WTC11 (cell line): ENCODE measurements at regions not wholly inside any gene's neighbourhood (a gene's known extent, or its start where the extent isn't known, plus 50 kb on each side); places are given as distances from the start of the nearest gene placed in this dataset.

Source experiments
- ATAC-seq: fragments of 200-7000 bp; cut with Tn5 transposase; 2 replicates; pipeline ENCODE4 v1.10.0; 2021; ENCODE audit warnings: mild to moderate bottlenecking, moderate library complexity
- CTCF ChIA-PET: fragments of 300-600 bp; sonication (Branson Sonifier 250); formaldehyde crosslinking; loops from one replicate; lab custom pipeline; 2021; ENCODE audit warnings: antibody characterized with exemption; lab: Charles Lee
- POLR2A ChIA-PET: fragments of 350-600 bp; sonication (Branson Sonifier 250); formaldehyde crosslinking; loops from one replicate; lab custom pipeline; 2021; ENCODE audit warnings: antibody characterized with exemption; lab: Charles Lee
- DNase-seq: peaks from one replicate; pipeline ENCODE4 v3.0.0; 2021; ENCODE audit warnings: low spot score
- H3K27ac Mint-ChIP-seq: 2 replicates; pipeline ENCODE4 v1.8.0; 2021; ENCODE audit warnings: mixed read lengths
- H3K27me3 Mint-ChIP-seq: 2 replicates; pipeline ENCODE4 v1.8.0; 2021; ENCODE audit warnings: low read depth, mild to moderate bottlenecking, moderate library complexity, mixed read lengths
- H3K36me3 Mint-ChIP-seq: 2 replicates; pipeline ENCODE4 v1.8.0; 2021; ENCODE audit warnings: mixed read lengths
- H3K4me1 Mint-ChIP-seq: 2 replicates; pipeline ENCODE4 v1.8.0; 2022; ENCODE audit warnings: mixed read lengths
- H3K4me3 Mint-ChIP-seq: 2 replicates; pipeline ENCODE4 v1.8.0; 2021; ENCODE audit warnings: mild to moderate bottlenecking, moderate library complexity, mixed read lengths
- H3K9me3 Mint-ChIP-seq: 2 replicates; pipeline ENCODE4 v1.8.0; 2021; ENCODE audit warnings: mixed read lengths
- CBFB ChIP-seq: sonication (generic); formaldehyde crosslinking; IDR thresholded peaks from 2 replicates; pipeline ENCODE4 v1.8.1; 2022; ENCODE audit warnings: mild to moderate bottlenecking, low read depth, missing genetic modification reagents
- CREB1 ChIP-seq: sonication (generic); formaldehyde crosslinking; IDR thresholded peaks from 2 replicates; pipeline ENCODE4 v1.8.0; 2023; ENCODE audit warnings: mild to moderate bottlenecking, missing genetic modification reagents
- CREM ChIP-seq: sonication (generic); formaldehyde crosslinking; IDR thresholded peaks from 2 replicates; pipeline ENCODE4 v1.8.1; 2022; ENCODE audit warnings: mild to moderate bottlenecking, missing genetic modification reagents, moderate library complexity
- FOXJ3 ChIP-seq: sonication (generic); formaldehyde crosslinking; IDR thresholded peaks from 2 replicates; pipeline ENCODE4 v1.9.0; 2021; ENCODE audit warnings: missing genetic modification reagents, mild to moderate bottlenecking, borderline replicate concordance
- IRF2 ChIP-seq: sonication (generic); formaldehyde crosslinking; IDR thresholded peaks from 2 replicates; pipeline ENCODE4 v1.8.0; 2022; ENCODE audit warnings: low read depth, missing genetic modification reagents, borderline replicate concordance
- JAZF1 ChIP-seq: fragments of 250-450 bp; sonication (Bioruptor Pico); IDR thresholded peaks from 2 replicates; pipeline ENCODE4 v1.9.0; 2021; ENCODE audit warnings: moderate library complexity, mild to moderate bottlenecking, inconsistent platforms
- KAT7 ChIP-seq: sonication (generic); formaldehyde crosslinking; IDR thresholded peaks from 2 replicates; pipeline ENCODE4 v1.8.1; 2023; ENCODE audit warnings: missing genetic modification reagents, mild to moderate bottlenecking, borderline replicate concordance
- NFATC4 ChIP-seq: fragments of 250-450 bp; sonication (Bioruptor Pico); IDR thresholded peaks from 2 replicates; pipeline ENCODE4 v1.9.0; 2021; ENCODE audit warnings: mild to moderate bottlenecking
- NR1H2 ChIP-seq: sonication (generic); formaldehyde crosslinking; IDR thresholded peaks from 2 replicates; pipeline ENCODE4 v1.9.0; 2021; ENCODE audit warnings: mild to moderate bottlenecking, moderate library complexity, missing genetic modification reagents
- PRRX2 ChIP-seq: fragments of 250-450 bp; sonication (Bioruptor Pico); IDR thresholded peaks from 2 replicates; pipeline ENCODE4 v1.8.0; 2021; ENCODE audit warnings: mild to moderate bottlenecking
- TCF7 ChIP-seq: sonication (generic); formaldehyde crosslinking; IDR thresholded peaks from 2 replicates; pipeline ENCODE4 v1.8.0; 2022; ENCODE audit warnings: mild to moderate bottlenecking, low read depth, missing genetic modification reagents, moderate library complexity
- ZBTB21 ChIP-seq: sonication (generic); formaldehyde crosslinking; IDR thresholded peaks from 2 replicates; pipeline ENCODE4 v1.8.1; 2023; ENCODE audit warnings: mild to moderate bottlenecking, missing genetic modification reagents, borderline replicate concordance
- ZNF232 ChIP-seq: sonication (generic); formaldehyde crosslinking; IDR thresholded peaks from 2 replicates; pipeline ENCODE4 v1.8.0; 2022; ENCODE audit warnings: mild to moderate bottlenecking, missing genetic modification reagents
- ZNF263 ChIP-seq: sonication (generic); formaldehyde crosslinking; IDR thresholded peaks from 2 replicates; pipeline ENCODE4 v1.8.1; 2022; ENCODE audit warnings: low read depth, mild to moderate bottlenecking, moderate library complexity, missing genetic modification reagents
- ZNF396 ChIP-seq: fragments of 250-450 bp; sonication (Bioruptor Pico); IDR thresholded peaks from 2 replicates; pipeline ENCODE4 v1.8.0; 2021; ENCODE audit warnings: mild to moderate bottlenecking, moderate library complexity, borderline replicate concordance
- TF ChIP-seq, protein P1 (sequence below): sonication (generic); formaldehyde crosslinking; IDR thresholded peaks from 2 replicates; pipeline ENCODE4 v1.8.0; 2022; ENCODE audit warnings: missing genetic modification reagents
- TF ChIP-seq, protein P2 (sequence below): sonication (generic); formaldehyde crosslinking; IDR thresholded peaks from 2 replicates; pipeline ENCODE4 v1.8.1; 2022; ENCODE audit warnings: mild to moderate bottlenecking, missing genetic modification reagents, moderate library complexity, borderline replicate concordance
- TF ChIP-seq, protein P3 (sequence below): sonication (generic); formaldehyde crosslinking; IDR thresholded peaks from 2 replicates; pipeline ENCODE4 v1.8.1; 2023; ENCODE audit warnings: mild to moderate bottlenecking, missing genetic modification reagents
- TF ChIP-seq, protein P4 (sequence below): fragments of 250-450 bp; sonication (Bioruptor Pico); IDR thresholded peaks from 2 replicates; pipeline ENCODE4 v1.8.0; 2021; ENCODE audit warnings: mild to moderate bottlenecking
- TF ChIP-seq, protein P5 (sequence below): sonication (generic); formaldehyde crosslinking; IDR thresholded peaks from 2 replicates; pipeline ENCODE4 v1.8.0; 2022; ENCODE audit warnings: mild to moderate bottlenecking, missing genetic modification reagents
- TF ChIP-seq, protein P6 (sequence below): fragments of 250-450 bp; sonication (Bioruptor Pico); conservative IDR thresholded peaks from 2 replicates; pipeline ENCODE4 v1.9.0; 2021; ENCODE audit warnings: mild to moderate bottlenecking
- TF ChIP-seq, protein P7 (sequence below): fragments of 250-450 bp; sonication (Bioruptor Pico); IDR thresholded peaks from 2 replicates; pipeline ENCODE4 v1.9.0; 2021; ENCODE audit warnings: mild to moderate bottlenecking

DNA sequence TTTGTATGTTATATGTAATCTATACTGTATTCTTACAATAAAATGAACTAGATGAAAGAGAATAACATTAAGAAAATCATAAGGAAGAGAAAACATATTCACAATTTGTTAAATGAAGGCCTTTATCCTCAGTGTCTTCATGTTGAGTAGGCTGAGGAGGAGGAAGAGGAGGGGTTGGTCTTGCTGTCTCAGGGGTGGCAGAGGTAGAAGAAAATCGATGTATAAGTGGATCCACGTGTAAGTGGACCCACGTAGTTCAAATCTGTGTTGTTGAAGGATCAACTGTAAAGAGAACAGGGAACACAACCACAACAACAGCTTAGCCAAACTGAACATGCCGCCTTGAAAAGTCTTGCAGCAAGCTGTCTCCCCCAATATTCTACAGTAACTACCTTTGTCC is 161.6 kb upstream of the NRP1 start:
- H3K9me3 Mint-ChIP-seq = no peaks in the 10 kb centered on the region
- TF ChIP-seq CREM (CRISPR knock-in tag) (no peak), KAT7 (CRISPR knock-in tag) (no peak), IRF2 (no peak), ZBTB21 (no peak), NFATC4 (no peak), NR1H2 (CRISPR knock-in tag) (no peak)
- no peak overlapping the region for H3K27ac Mint-ChIP-seq
- ATAC-seq (no peak), DNase-seq (no peak)
- POLR2A ChIA-PET = no interaction called here
- no peaks in the 10 kb centered on the region for H3K36me3 Mint-ChIP-seq
- peaks cover 2% of the 10 kb centered on the region; the same call in 1 of the 2 replicates for H3K27me3 Mint-ChIP-seq
- CTCF ChIA-PET = no interaction called here
- H3K4me1 Mint-ChIP-seq = peaks cover 6% of the 10 kb centered on the region
- no peak overlapping the region for H3K4me3 Mint-ChIP-seq

DNA sequence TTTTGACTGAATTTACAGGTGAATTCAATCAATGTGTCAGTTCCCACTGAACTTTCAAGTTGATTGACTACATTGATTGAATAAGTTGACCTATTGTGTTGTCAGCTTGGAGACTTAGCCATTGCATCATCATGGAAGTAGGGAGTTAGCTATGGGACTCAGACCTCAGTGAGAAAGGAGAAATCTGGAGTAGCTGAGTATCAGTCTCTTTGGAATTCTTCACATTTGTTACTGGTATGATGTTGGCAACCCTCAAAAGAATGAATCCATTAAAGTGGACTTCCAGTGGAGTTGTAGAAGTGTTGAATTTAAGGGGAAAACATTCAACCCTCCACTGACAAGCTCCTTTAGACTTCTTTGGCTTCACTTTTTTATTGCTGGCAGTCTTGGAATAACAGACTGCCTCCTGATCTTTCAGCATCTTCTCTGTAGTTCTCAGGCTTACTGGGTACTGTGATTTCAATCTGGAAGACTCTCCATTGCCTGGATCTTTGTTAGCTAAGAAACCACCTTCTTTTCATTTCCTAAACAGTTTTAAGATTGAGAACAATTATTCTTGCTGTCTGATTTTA is 160.3 kb upstream of the NRP1 start:
- DNase-seq (no peak), ATAC-seq (no peak)
- H3K36me3 Mint-ChIP-seq = no peaks in the 10 kb centered on the region
- no peak overlapping the region for H3K4me3 Mint-ChIP-seq
- H3K9me3 Mint-ChIP-seq = no peaks in the 10 kb centered on the region
- H3K27ac Mint-ChIP-seq = no peak overlapping the region
- H3K4me1 Mint-ChIP-seq = peaks cover 6% of the 10 kb centered on the region
- TF ChIP-seq, protein P1, sequence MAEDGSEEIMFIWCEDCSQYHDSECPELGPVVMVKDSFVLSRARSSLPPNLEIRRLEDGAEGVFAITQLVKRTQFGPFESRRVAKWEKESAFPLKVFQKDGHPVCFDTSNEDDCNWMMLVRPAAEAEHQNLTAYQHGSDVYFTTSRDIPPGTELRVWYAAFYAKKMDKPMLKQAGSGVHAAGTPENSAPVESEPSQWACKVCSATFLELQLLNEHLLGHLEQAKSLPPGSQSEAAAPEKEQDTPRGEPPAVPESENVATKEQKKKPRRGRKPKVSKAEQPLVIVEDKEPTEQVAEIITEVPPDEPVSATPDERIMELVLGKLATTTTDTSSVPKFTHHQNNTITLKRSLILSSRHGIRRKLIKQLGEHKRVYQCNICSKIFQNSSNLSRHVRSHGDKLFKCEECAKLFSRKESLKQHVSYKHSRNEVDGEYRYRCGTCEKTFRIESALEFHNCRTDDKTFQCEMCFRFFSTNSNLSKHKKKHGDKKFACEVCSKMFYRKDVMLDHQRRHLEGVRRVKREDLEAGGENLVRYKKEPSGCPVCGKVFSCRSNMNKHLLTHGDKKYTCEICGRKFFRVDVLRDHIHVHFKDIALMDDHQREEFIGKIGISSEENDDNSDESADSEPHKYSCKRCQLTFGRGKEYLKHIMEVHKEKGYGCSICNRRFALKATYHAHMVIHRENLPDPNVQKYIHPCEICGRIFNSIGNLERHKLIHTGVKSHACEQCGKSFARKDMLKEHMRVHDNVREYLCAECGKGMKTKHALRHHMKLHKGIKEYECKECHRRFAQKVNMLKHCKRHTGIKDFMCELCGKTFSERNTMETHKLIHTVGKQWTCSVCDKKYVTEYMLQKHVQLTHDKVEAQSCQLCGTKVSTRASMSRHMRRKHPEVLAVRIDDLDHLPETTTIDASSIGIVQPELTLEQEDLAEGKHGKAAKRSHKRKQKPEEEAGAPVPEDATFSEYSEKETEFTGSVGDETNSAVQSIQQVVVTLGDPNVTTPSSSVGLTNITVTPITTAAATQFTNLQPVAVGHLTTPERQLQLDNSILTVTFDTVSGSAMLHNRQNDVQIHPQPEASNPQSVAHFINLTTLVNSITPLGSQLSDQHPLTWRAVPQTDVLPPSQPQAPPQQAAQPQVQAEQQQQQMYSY (CRISPR knock-in tag) = no peak
- TF ChIP-seq, protein P2, sequence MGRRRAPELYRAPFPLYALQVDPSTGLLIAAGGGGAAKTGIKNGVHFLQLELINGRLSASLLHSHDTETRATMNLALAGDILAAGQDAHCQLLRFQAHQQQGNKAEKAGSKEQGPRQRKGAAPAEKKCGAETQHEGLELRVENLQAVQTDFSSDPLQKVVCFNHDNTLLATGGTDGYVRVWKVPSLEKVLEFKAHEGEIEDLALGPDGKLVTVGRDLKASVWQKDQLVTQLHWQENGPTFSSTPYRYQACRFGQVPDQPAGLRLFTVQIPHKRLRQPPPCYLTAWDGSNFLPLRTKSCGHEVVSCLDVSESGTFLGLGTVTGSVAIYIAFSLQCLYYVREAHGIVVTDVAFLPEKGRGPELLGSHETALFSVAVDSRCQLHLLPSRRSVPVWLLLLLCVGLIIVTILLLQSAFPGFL = no peak
- no peak for TF ChIP-seq ZNF232
- TF ChIP-seq, protein P3, sequence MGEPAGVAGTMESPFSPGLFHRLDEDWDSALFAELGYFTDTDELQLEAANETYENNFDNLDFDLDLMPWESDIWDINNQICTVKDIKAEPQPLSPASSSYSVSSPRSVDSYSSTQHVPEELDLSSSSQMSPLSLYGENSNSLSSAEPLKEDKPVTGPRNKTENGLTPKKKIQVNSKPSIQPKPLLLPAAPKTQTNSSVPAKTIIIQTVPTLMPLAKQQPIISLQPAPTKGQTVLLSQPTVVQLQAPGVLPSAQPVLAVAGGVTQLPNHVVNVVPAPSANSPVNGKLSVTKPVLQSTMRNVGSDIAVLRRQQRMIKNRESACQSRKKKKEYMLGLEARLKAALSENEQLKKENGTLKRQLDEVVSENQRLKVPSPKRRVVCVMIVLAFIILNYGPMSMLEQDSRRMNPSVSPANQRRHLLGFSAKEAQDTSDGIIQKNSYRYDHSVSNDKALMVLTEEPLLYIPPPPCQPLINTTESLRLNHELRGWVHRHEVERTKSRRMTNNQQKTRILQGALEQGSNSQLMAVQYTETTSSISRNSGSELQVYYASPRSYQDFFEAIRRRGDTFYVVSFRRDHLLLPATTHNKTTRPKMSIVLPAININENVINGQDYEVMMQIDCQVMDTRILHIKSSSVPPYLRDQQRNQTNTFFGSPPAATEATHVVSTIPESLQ (CRISPR knock-in tag) = no peak
- TF ChIP-seq CREB1 (CRISPR knock-in tag) = no peak
- TF ChIP-seq, protein P4, sequence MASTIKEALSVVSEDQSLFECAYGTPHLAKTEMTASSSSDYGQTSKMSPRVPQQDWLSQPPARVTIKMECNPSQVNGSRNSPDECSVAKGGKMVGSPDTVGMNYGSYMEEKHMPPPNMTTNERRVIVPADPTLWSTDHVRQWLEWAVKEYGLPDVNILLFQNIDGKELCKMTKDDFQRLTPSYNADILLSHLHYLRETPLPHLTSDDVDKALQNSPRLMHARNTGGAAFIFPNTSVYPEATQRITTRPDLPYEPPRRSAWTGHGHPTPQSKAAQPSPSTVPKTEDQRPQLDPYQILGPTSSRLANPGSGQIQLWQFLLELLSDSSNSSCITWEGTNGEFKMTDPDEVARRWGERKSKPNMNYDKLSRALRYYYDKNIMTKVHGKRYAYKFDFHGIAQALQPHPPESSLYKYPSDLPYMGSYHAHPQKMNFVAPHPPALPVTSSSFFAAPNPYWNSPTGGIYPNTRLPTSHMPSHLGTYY (CRISPR knock-in tag) = no peak
- TF ChIP-seq, protein P5, sequence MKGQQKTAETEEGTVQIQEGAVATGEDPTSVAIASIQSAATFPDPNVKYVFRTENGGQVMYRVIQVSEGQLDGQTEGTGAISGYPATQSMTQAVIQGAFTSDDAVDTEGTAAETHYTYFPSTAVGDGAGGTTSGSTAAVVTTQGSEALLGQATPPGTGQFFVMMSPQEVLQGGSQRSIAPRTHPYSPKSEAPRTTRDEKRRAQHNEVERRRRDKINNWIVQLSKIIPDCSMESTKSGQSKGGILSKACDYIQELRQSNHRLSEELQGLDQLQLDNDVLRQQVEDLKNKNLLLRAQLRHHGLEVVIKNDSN (CRISPR knock-in tag) = no peak
- TF ChIP-seq ZNF396 (CRISPR knock-in tag) = no peak
- TF ChIP-seq NR1H2 (CRISPR knock-in tag) = no peak
- TF ChIP-seq PRRX2 (CRISPR knock-in tag) = no peak
- no peak for TF ChIP-seq KAT7 (CRISPR knock-in tag)
- TF ChIP-seq, protein P6, sequence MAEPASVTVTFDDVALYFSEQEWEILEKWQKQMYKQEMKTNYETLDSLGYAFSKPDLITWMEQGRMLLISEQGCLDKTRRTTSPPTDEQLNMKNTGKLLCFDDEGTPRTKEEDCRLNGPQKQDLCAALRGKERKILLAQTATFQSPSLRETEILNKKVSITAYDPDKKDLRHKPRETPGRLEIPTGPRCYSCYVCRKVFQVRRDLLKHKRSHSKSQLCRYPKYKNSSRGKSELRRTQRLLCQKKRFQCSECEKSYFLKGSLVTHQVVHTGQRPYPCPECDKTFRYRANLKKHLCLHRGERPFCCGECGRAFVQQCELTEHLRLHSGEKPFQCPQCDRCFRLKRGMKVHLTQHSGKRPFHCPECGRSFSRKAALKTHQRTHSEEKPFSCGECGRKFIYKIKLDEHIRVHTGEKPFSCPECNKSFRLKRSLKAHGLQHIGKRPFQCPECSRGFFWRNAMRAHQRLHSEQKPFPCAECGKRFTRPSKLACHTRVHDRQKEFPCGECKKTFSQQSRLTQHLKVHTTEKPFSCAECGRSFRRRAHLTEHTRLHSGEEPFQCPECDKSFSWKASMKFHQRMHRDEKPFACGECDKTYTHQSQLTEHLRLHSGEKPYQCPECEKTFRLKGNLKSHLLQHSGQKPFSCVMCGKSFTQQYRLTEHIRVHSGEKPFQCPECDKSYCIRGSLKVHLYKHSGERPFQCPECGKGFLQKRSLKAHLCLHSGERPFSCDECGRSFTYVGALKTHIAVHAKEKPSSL (CRISPR knock-in tag) = no peak
- TF ChIP-seq JAZF1 = no peak
- TF ChIP-seq TCF7 = no peak
- no peak for TF ChIP-seq FOXJ3 (CRISPR knock-in tag)
- no peak for TF ChIP-seq CBFB (CRISPR knock-in tag)
- TF ChIP-seq, protein P7, sequence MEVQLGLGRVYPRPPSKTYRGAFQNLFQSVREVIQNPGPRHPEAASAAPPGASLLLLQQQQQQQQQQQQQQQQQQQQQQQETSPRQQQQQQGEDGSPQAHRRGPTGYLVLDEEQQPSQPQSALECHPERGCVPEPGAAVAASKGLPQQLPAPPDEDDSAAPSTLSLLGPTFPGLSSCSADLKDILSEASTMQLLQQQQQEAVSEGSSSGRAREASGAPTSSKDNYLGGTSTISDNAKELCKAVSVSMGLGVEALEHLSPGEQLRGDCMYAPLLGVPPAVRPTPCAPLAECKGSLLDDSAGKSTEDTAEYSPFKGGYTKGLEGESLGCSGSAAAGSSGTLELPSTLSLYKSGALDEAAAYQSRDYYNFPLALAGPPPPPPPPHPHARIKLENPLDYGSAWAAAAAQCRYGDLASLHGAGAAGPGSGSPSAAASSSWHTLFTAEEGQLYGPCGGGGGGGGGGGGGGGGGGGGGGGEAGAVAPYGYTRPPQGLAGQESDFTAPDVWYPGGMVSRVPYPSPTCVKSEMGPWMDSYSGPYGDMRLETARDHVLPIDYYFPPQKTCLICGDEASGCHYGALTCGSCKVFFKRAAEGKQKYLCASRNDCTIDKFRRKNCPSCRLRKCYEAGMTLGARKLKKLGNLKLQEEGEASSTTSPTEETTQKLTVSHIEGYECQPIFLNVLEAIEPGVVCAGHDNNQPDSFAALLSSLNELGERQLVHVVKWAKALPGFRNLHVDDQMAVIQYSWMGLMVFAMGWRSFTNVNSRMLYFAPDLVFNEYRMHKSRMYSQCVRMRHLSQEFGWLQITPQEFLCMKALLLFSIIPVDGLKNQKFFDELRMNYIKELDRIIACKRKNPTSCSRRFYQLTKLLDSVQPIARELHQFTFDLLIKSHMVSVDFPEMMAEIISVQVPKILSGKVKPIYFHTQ (CRISPR knock-in tag) = no peak
- no peak for TF ChIP-seq ZNF263 (CRISPR knock-in tag)
- peaks cover 2% of the 10 kb centered on the region for H3K27me3 Mint-ChIP-seq
- CTCF ChIA-PET = no interaction called here
- POLR2A ChIA-PET = no interaction called here
